ENCODE measurements at regions not wholly inside any gene's neighbourhood (a gene's known extent, or its start where the extent isn't known, plus 50 kb on each side); places are given as distances from the start of the nearest gene placed in this dataset.

- ChIA-PET CTCF (interaction anchor here (0.9 kb wide), 1 partner anchor 11 kb away, joined by 3 read pairs; no protein-coding TSS in a partner anchor), POLR2A (interaction anchor here (1.0 kb wide), 1 partner anchor 13 kb away, joined by 5 read pairs; no protein-coding TSS in a partner anchor)
- Mint-ChIP-seq H3K36me3 (ENCODE audit: insufficient read depth, unreplicated experiment) (peaks cover 11% of the 10 kb centered on the region), H3K9me3 (ENCODE audit: unreplicated experiment) (peaks cover 29% of the 10 kb centered on the region), H3K27me3 (ENCODE audit: insufficient read depth, unreplicated experiment) (no peaks in the 10 kb centered on the region), H3K27ac (ENCODE audit: low read depth, unreplicated experiment) (no peak overlapping the region), H3K4me3 (ENCODE audit: unreplicated experiment) (peak overlapping the region; percentile 66), H3K4me1 (ENCODE audit: insufficient read depth, unreplicated experiment) (peaks cover 7% of the 10 kb centered on the region)
- intact Hi-C loops (cut with micrococcal nuclease), result no loop called here
- BruUV-seq (replicated peaks), result no TSS peak
- no peak for TF ChIP-seq CTCF (IDR thresholded peaks at IDR 0.05; ENCODE audit: unreplicated experiment)
- no peak for DNase-seq (ENCODE audit: unreplicated experiment)
Observed at GRCh38 chr7:54933643-54934042, 85.2 kb upstream of the EGFR start.

- no peak overlapping the region for H3K4me3 Mint-ChIP-seq (ENCODE audit: unreplicated experiment)
- intact Hi-C loops (cut with micrococcal nuclease), result no loop called here
Observed at GRCh38 chr7:54940748-54941147, 78.1 kb upstream of the EGFR start.

GRCh38 chr7:54944179-54944578 is 74.6 kb upstream of the EGFR start:
- TF ChIP-seq CTCF (IDR thresholded peaks at IDR 0.05; ENCODE audit: unreplicated experiment), result no peak
- intact Hi-C loops (cut with micrococcal nuclease), result no loop called here
- no peak overlapping the region for H3K4me3 Mint-ChIP-seq (ENCODE audit: unreplicated experiment)
- DNase-seq (ENCODE audit: unreplicated experiment), result peak; percentile 21
- ChIA-PET POLR2A (interaction anchor here (0.7 to 4.3 kb wide), 12 partner anchors 8 to 150 kb away, joined by 3 to 126 read pairs (median 4); partner anchors contain the start of gene EGFR), CTCF (interaction anchor here (0.7 to 1.5 kb wide), 3 partner anchors 10 to 170 kb away, joined by 3 to 4 read pairs (median 4); no protein-coding TSS in a partner anchor)
- H3K36me3 Mint-ChIP-seq (ENCODE audit: insufficient read depth, unreplicated experiment), result no peaks in the 10 kb centered on the region
- peaks cover 15% of the 10 kb centered on the region for H3K9me3 Mint-ChIP-seq (ENCODE audit: unreplicated experiment)
- H3K27ac Mint-ChIP-seq (ENCODE audit: low read depth, unreplicated experiment), result peak overlapping the region; percentile 4
- H3K27me3 Mint-ChIP-seq (ENCODE audit: insufficient read depth, unreplicated experiment), result no peaks in the 10 kb centered on the region
- H3K4me1 Mint-ChIP-seq (ENCODE audit: insufficient read depth, unreplicated experiment), result peaks cover 24% of the 10 kb centered on the region
- BruUV-seq (replicated peaks), result no TSS peak

More at GRCh38 chr7:54940748-54941147, 78.1 kb upstream of the EGFR start:
- Mint-ChIP-seq H3K9me3 (ENCODE audit: unreplicated experiment) (peaks cover 22% of the 10 kb centered on the region), H3K27me3 (ENCODE audit: insufficient read depth, unreplicated experiment) (no peaks in the 10 kb centered on the region), H3K4me1 (ENCODE audit: insufficient read depth, unreplicated experiment) (peaks cover 7% of the 10 kb centered on the region), H3K27ac (ENCODE audit: low read depth, unreplicated experiment) (no peak overlapping the region), H3K36me3 (ENCODE audit: insufficient read depth, unreplicated experiment) (no peaks in the 10 kb centered on the region)
- POLR2A ChIA-PET, result interaction anchor here (1.0 kb wide), 1 partner anchor 79 kb away, joined by 5 read pairs; no protein-coding TSS in a partner anchor
- CTCF ChIA-PET, result no interaction called here
- no peak for DNase-seq (ENCODE audit: unreplicated experiment)
- BruUV-seq (replicated peaks), result no TSS peak
- TF ChIP-seq CTCF (IDR thresholded peaks at IDR 0.05; ENCODE audit: unreplicated experiment), result no peak

- H3K27me3 Mint-ChIP-seq (ENCODE audit: insufficient read depth, unreplicated experiment), result no peaks in the 10 kb centered on the region
- H3K4me3 Mint-ChIP-seq (ENCODE audit: unreplicated experiment), result no peak overlapping the region
- peaks cover 8% of the 10 kb centered on the region for H3K9me3 Mint-ChIP-seq (ENCODE audit: unreplicated experiment)
- POLR2A ChIA-PET, result interaction anchor here (0.5 to 4.3 kb wide), 29 partner anchors 8 to 310 kb away, joined by 3 to 126 read pairs (median 5); partner anchors contain the start of genes EGFR and SEC61G
- peak overlapping the region; percentile 98 for H3K27ac Mint-ChIP-seq (ENCODE audit: low read depth, unreplicated experiment)
- TSS peak; percentile 60 for BruUV-seq (replicated peaks)
- TF ChIP-seq CTCF (IDR thresholded peaks at IDR 0.05; ENCODE audit: unreplicated experiment), result no peak
- H3K4me1 Mint-ChIP-seq (ENCODE audit: insufficient read depth, unreplicated experiment), result peaks cover 24% of the 10 kb centered on the region
- peaks cover 4% of the 10 kb centered on the region for H3K36me3 Mint-ChIP-seq (ENCODE audit: insufficient read depth, unreplicated experiment)
- CTCF ChIA-PET, result interaction anchor here (0.6 to 1.9 kb wide), 14 partner anchors 8 to 308 kb away, joined by 3 to 10 read pairs (median 3); no protein-coding TSS in a partner anchor
- intact Hi-C loops (cut with micrococcal nuclease), result no loop called here
- DNase-seq (ENCODE audit: unreplicated experiment), result no peak
Observed at GRCh38 chr7:54946271-54946670, 72.5 kb upstream of the EGFR start.
